ENCODE measurements at regions not wholly inside any gene's neighbourhood (a gene's known extent, or its start where the extent isn't known, plus 50 kb on each side); places are given as distances from the start of the nearest gene placed in this dataset.
"Not testable (repeated sequence)": the region's sequence is repeated elsewhere in the genome, so short reads cannot be mapped to it uniquely, and the experiment has no call there.

GRCh38 chr1:103469801-103470200 lies 55.7 kb upstream of the RNPC3 start:
- no peak for DNase-seq

GRCh38 chr1:103467100-103467499 lies 58.4 kb upstream of the RNPC3 start:
- no peak for DNase-seq

DNA sequence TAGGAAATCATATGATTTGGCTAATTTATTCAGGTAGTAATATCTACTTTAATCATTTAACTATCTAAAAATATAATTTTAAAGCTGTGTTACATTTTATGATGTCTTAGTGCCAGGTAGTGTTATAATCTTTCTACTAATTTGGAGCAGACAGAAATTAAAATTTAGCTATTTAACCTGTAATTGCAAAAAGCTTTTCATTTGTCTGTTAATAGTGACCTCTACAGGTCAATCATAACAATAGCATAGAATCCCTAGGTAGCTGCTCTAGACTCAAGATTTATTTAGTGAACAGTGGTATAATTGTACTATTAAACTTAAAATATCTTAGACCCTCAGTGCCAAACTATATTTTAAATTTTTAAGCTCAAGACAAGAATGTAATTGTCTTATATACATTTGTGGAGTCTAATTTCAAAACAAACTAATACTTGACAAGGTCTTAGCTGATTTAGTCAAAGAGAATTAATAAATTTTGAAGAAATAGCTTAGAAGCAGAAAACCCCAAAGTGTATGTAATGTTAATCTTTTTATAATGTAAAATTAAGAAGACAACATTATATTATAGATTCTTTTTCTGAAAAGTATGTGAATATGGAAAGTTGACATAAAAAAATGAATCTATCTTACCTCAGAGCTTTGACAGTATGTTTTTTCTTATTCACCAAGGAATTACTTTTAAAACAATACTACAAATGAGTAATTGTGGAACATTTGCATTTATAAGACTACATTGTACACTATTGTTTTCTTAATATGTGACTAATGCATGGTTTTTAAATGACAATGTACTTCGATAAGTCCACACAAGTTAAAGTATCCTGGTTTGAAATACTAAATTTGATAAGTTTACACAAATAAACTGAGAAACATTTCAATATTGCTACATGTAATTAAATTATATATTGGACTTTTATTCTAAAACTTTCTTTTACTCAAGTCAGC lies 64.1 kb upstream of the RNPC3 start:
- DNase-seq = peak; percentile 10

DNA sequence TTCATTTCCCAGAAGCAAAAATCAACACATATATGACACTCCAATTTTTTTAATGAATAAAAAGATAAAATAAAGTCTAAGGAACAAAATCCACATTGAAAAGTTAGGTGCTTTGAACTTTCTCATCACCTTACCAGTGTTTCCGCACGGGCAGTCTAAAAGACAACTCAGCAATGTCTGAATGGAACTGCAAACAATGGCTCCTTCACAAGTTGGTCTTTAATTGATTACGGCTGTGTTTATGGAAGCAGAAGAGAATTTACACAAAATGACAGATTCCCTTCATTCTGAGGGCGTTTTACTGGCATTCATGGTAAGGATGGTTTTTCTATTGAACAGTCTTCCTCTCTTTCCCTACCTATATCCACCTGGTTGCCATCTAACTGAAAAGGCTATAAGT lies 65.0 kb upstream of the RNPC3 start:
- no peak for DNase-seq

- peak; percentile 11 for DNase-seq
Measured at GRCh38 chr1:103459346-103459745, 66.2 kb upstream of the RNPC3 start.

GRCh38 chr1:103457886-103458455 lies 67.5 kb upstream of the RNPC3 start:
- no peak for DNase-seq

- DNase-seq = peak; percentile 8
Measured at GRCh38 chr1:103448560-103448959, 76.9 kb upstream of the RNPC3 start.

DNA sequence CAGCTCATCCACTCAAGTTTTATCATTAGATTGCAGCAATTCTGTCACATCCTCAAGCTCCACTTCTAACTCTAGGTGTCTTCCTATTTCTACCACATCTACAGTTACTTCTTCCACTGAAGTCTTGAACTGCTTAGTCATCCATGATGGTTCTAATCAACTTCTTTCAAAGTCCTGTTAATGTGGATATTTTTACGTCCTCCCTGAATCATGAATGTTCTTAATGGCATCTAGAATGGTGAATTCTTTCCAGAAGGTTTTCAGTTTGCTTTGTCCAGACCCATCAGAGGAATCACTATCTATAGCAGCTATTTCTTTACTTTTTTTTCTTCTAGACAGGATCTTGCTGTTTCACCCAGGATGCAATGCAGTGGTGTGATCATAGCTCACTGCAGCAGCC lies 78.0 kb upstream of the RNPC3 start:
- peak; percentile 4 for DNase-seq

- no peak for DNase-seq
Measured at GRCh38 chr1:103441342-103441741, 84.2 kb upstream of the RNPC3 start.

GRCh38 chr1:103436568-103437100 lies 88.9 kb upstream of the RNPC3 start:
- DNase-seq = not testable (repeated sequence)

DNA sequence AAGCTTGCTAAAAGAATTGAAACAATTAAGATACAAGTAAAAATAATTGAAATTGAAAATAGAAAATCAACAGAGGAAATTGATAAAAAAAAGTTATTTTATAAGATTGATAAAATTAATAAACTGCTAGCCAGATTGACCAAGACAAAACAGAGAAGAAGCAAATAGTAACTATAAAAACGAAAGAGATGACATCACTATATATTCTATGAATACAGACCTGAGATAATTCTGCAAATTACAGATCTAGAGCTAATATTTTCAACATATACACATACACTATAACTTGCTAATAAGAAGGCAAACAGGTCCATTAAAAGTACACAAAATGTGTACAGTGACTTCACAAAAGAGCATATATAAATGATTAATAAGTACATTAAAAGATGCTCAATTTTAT lies 90.1 kb upstream of the RNPC3 start:
- DNase-seq = no peak

GRCh38 chr1:103424650-103425049 lies 100.8 kb upstream of the RNPC3 start:
- no peak for DNase-seq

- peak; percentile 16 for DNase-seq
Measured at GRCh38 chr1:103416681-103417286, 108.7 kb upstream of the RNPC3 start.

- DNase-seq = no peak
Measured at GRCh38 chr1:103387898-103388297, 137.6 kb upstream of the RNPC3 start.

DNA sequence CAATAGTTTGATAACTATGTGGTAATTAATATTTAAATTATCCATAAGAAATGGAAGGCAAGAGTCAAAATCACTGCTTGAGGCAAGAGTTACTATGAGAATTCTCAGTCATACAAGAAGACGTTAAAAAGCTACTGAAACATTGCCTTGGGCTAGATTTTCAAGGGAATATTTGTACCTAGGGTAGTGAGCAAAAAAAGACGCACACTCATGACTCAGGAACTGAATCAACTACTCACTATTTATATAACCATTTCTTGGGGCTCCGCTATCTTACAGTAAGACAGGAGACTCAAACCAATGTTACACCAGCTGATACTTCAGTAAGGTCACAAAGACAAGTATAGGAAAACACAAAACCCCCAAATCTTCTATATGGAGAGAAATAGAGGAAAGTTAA lies 151.5 kb upstream of the RNPC3 start:
- no peak for DNase-seq

DNA sequence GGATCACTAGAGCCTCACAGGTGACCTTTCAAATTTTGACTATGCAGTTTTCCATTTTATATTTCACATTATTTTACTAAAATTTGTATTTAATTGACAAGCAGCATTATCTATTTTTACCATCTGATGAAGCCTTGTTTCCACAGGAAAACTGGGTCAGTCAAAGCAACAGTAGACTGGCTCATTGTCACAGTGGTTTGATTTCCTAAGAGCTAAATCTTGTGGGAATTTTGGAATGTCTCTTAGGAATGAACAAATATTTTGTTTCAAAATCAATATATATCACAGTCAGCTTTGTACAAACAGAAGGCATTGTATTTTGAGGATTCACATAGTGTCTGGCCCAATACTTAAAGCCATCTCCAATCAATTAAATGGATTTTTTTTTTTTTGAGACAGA lies 152.6 kb upstream of the RNPC3 start:
- DNase-seq = peak; percentile 0

DNA sequence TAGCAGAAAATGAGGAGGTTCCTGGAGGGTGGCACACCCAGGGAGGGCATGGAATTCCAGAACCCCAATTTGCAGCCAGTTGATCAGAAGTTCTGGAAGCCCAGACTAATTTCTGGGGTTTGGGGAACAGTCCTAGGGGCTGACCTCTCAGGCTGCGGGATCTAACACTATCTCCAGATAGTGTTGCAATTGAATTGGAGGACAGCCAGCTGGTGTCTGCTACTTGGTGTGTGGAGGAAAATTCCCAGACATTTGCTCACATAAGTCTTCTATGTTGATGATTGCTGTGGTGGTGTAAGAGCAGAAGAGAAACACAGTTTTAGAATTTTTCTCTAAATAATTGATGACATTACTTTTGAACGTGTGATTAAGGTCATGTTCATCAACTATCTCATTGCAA lies 154.3 kb upstream of the RNPC3 start:
- DNase-seq = peak; percentile 45

- no peak for DNase-seq
Measured at GRCh38 chr1:103367186-103367585, 158.3 kb upstream of the RNPC3 start.

DNA sequence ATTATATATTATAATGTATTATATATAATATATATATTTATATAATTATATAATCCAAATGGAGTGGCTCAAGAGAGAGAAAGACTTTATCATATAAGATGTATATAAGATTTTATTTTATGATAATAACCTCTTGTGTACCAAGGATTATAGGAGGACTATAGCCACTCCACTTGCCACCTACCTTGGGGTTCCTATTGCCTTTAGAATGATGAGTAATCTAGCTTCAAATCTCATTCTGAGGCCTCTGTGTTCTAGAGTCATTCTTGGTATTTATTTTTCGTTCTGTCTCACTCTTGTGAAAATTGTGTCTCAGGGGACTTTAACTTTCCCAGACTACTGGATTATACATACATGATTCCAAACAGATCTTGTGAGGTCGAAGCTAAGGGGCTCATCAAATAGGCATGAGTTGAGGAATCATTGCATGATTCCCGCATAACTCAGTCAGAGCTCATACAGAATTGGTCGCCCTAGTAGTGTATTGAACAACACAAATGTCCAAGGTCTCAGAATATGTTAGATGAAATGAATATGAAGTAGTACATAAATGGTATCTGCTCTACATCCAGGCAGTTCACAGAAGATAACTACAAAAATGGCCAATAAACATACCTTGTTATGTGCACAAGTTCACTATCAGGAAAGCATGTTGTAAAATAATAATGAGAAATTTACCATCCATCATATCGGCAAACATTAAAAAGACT lies 159.5 kb upstream of the RNPC3 start:
- DNase-seq = no peak

DNA sequence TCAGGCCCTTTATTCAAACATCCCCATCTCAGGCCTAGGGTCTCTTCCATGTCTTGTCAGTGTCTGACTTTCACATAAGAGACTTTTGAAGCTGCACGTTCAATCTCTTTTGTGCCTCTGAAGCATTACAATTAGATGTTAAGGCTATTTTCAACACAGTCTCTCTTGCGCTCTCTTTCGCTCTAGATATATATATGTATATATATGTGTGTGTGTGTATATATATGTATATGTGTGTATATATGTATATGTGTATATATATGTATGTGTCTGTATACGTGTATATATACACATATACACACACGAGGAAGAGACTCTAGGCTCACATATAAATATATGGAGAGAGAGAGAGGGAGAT lies 162.5 kb upstream of the RNPC3 start:
- no peak for DNase-seq

DNA sequence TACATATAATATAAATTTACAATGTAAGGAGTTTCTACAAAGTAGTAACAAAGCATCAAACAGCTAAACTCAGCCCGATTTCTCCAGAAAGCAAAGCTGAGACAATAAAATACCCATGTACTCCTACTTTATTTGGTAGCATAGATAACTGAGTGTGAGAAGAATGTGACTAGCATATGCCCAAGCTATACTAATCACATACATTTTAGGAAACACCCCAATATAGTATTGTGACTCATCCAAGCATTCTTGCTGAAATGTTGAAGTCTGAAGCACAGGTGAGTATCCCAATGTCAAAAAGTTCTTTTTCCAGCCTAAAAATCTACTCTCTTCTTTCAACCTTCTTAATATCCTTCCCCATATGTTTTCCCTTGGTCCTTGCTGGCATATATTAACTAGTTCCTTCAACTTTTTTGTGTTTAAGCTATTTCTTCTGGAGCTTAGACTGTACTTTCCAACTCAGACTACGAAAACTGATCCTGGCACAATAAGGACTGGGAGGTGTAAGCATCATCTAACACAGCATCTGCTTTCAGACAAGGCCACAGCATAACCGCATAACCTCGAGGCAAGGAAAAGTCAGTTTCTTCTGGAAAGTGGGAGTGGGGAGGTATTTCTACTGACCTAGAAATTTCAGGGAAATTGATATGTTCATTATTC lies 163.0 kb upstream of the RNPC3 start:
- no peak for DNase-seq

DNA sequence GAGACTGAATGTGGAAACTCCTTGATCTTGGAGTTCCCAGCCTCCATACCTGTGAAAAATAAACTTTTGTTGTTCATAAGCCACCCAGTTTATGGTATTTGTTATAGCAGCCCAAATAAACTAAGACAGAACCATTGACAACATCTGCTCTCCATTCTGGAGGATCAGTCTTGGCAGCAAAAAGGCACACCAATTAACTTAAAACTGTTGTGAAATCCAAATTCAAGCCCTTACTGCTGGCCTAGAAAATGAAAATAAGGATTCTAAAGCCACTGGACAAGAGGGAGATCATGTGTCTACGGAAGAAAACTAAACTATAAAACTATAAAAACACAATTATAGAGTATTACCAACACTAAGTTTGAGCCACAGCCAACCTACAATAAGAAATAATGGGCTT lies 172.1 kb upstream of the RNPC3 start:
- DNase-seq = no peak

- no peak for DNase-seq
Measured at GRCh38 chr1:103348136-103348535, 177.4 kb upstream of the RNPC3 start.
